GM23248 (cell line): ENCODE measurements at regions not wholly inside any gene's neighbourhood (a gene's known extent, or its start where the extent isn't known, plus 50 kb on each side); places are given as distances from the start of the nearest gene placed in this dataset.

Experiments used
- EZH2 ChIP-seq: fragments of 200-600 bp; sonication (generic); IDR thresholded peaks from 2 replicates; pipeline ENCODE4 v1.6.1; 2018; ENCODE audit warnings: antibody characterized with exemption, mild to moderate bottlenecking; ENCODE audit not compliant: insufficient read depth, poor library complexity, severe bottlenecking
- EZH2phosphoT487 ChIP-seq: fragments of 200-600 bp; sonication (generic); IDR thresholded peaks from 2 replicates; pipeline ENCODE4 v1.6.1; 2018; ENCODE audit warnings: antibody characterized with exemption, moderate library complexity, mild to moderate bottlenecking, low read depth; ENCODE audit not compliant: insufficient read depth

DNA sequence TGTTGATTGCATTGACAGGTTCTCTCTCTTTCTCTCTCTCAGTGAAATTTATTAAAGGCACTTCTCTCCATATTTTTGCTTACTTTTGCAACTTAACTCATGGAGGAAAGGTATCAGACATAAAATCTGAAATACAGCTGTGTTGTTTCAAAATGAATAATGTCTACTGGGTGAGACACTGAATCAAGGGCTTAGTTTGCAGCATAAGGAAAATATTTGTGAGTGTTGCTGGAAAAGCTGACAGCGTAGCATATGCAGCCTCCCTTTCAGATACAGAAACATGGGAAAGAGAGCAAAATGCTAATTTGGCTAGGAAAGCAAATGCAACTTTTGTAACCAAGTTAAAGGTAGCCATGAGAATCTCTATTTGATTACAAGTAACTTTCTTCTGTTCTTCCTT lies 81.5 kb upstream of the COL3A1 start:
- TF ChIP-seq EZH2 (no peak), EZH2phosphoT487 (no peak)
